ENCODE measurements at regions not wholly inside any gene's neighbourhood (a gene's known extent, or its start where the extent isn't known, plus 50 kb on each side); places are given as distances from the start of the nearest gene placed in this dataset.

DNA sequence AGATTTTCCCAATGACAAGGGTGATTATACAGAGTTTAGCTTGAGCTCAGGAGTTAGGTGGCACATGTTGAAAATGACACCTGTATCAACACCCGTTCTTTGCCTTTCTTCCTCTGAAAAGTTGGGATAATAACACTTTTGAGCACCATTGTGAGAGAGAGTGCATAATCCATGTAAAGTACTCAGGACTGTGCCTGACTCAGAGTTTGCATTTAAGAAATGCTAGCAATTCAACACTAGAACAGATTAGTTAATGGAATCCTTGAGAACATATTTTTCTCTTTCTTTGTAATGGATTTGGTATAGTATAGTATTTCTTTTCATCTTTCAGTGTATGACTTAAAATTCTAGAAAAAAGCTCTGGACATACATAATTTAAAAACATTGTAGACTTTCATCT is 449.2 kb downstream of the GJA1 start:
- intact Hi-C loops (cut with micrococcal nuclease) = no loop called here
- Histone ChIP-seq H3K4me1 (ENCODE audit: control insufficient read depth, insufficient read depth, low read length) (no peaks in the 10 kb centered on the region), H3K36me3 (ENCODE audit: control insufficient read depth, insufficient read depth, low read length) (no peaks in the 10 kb centered on the region), H3K9me3 (ENCODE audit: control insufficient read depth, insufficient read depth, low read length) (no peaks in the 10 kb centered on the region), H3K27ac (ENCODE audit: low read length) (no peak overlapping the region), H3K27me3 (ENCODE audit: control insufficient read depth, insufficient read depth, low read length) (no peaks in the 10 kb centered on the region), H3K4me3 (ENCODE audit: low read length) (no peak overlapping the region)
- ATAC-seq (no peak), DNase-seq (no peak)
- TF ChIP-seq, protein P1, sequence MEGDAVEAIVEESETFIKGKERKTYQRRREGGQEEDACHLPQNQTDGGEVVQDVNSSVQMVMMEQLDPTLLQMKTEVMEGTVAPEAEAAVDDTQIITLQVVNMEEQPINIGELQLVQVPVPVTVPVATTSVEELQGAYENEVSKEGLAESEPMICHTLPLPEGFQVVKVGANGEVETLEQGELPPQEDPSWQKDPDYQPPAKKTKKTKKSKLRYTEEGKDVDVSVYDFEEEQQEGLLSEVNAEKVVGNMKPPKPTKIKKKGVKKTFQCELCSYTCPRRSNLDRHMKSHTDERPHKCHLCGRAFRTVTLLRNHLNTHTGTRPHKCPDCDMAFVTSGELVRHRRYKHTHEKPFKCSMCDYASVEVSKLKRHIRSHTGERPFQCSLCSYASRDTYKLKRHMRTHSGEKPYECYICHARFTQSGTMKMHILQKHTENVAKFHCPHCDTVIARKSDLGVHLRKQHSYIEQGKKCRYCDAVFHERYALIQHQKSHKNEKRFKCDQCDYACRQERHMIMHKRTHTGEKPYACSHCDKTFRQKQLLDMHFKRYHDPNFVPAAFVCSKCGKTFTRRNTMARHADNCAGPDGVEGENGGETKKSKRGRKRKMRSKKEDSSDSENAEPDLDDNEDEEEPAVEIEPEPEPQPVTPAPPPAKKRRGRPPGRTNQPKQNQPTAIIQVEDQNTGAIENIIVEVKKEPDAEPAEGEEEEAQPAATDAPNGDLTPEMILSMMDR (IDR thresholded peaks at IDR 0.05) = no peak
- Mint-ChIP-seq H3K9me3 (peaks cover 6 to 10% of the 10 kb centered on the region in 2 donors), H3K4me3 (no peak overlapping the region), H3K4me1 (no peaks in the 10 kb centered on the region), H3K36me3 (no peaks in the 10 kb centered on the region), H3K27me3 (ENCODE audit: low read depth in 2 of 2) (no peaks in the 10 kb centered on the region), H3K27ac (no peak overlapping the region)
- WGBS (ENCODE audit: insufficient coverage) = 70% methylated on average over 1 of the region's 1 CpG

DNA sequence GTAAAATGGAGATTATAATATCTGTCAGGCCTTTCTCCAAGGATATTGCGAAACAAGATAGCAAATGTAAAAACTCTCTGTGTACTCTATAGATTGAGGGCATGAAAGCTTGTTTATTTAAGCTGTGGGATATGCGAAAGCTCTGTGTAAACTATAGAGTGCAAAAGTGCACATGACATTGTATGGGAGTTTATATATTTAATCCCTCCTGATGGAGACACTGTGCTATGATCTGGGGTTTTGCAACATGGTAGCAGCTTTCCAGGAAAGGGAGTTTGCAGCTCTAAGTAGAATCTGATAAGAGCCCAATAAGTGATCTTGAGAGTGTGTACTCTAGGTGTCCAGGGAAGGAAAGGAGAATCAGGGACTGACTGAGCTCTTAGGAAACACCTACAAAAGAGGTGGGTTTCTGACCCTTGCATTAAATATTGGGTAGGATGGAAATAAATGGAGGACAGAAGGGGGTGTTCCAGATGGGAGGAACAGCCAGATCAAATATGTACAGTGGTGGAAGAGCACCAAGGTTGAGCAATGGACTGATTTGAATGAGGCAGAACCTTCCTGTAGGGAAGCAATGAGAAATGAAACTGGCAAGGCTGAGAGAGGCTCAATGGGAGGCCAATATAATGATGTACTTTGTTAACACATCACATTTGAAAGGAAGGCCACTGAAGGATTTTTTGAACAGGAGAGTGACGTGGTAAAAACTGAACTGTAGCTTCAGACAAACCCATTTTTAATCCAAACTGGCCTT is 450.1 kb downstream of the GJA1 start:
- no peaks in the 10 kb centered on the region for H3K4me1 ChIP-seq (ENCODE audit: control insufficient read depth, insufficient read depth, low read length)
- H3K9me3 ChIP-seq (ENCODE audit: control insufficient read depth, insufficient read depth, low read length) = no peaks in the 10 kb centered on the region
- DNase-seq = no peak
- H3K4me3 Mint-ChIP-seq = no peak overlapping the region
- no peaks in the 10 kb centered on the region for H3K27me3 Mint-ChIP-seq (ENCODE audit: low read depth in 2 of 2)
- no peak overlapping the region for H3K27ac ChIP-seq (ENCODE audit: low read length)
- 88% methylated on average over 3 of the region's 3 CpGs for WGBS (ENCODE audit: insufficient coverage)
- no peaks in the 10 kb centered on the region for H3K4me1 Mint-ChIP-seq
- TF ChIP-seq, protein P1 (IDR thresholded peaks at IDR 0.05) = no peak
- peaks cover 6 to 10% of the 10 kb centered on the region in 2 donors for H3K9me3 Mint-ChIP-seq
- H3K36me3 Mint-ChIP-seq = no peaks in the 10 kb centered on the region
- H3K27me3 ChIP-seq (ENCODE audit: control insufficient read depth, insufficient read depth, low read length) = no peaks in the 10 kb centered on the region
- no peak overlapping the region for H3K4me3 ChIP-seq (ENCODE audit: low read length)
- H3K36me3 ChIP-seq (ENCODE audit: control insufficient read depth, insufficient read depth, low read length) = no peaks in the 10 kb centered on the region
- ATAC-seq = no peak
- intact Hi-C loops (cut with micrococcal nuclease) = no loop called here
- H3K27ac Mint-ChIP-seq = no peak overlapping the region

DNA sequence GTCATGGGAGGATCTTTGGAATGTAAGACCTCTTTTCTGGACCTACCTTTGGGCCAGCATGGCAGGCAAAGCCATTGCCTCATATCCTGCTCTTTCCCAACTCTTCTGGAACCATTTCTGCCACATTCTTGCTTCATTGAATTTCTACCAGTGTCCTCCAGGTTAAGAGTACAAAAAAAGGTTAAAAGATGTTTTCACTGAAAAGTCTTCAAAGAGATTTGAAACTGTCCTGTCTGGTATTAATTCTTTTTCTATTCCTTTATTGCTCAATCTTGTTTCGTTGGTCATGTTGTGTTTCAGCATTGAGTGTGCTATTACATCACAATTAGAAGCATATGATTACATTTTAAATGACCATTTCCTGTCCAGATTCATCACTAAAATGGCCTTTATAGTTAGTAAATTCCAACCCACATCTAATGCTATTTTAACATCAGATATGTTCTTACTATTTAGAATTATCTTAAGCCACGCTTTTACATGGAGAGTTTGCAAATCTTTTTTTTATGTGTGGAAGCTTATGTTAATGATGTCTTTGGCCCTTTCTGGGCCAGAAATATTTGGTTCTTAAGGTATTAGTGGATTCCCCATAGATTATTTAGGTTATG is 450.9 kb downstream of the GJA1 start:
- intact Hi-C loops (cut with micrococcal nuclease) = no loop called here
- H3K9me3 Mint-ChIP-seq = peaks cover 6 to 10% of the 10 kb centered on the region in 2 donors
- Histone ChIP-seq H3K27ac (ENCODE audit: low read length) (no peak overlapping the region), H3K4me1 (ENCODE audit: control insufficient read depth, insufficient read depth, low read length) (no peaks in the 10 kb centered on the region), H3K9me3 (ENCODE audit: control insufficient read depth, insufficient read depth, low read length) (no peaks in the 10 kb centered on the region), H3K27me3 (ENCODE audit: control insufficient read depth, insufficient read depth, low read length) (no peaks in the 10 kb centered on the region), H3K4me3 (ENCODE audit: low read length) (no peak overlapping the region), H3K36me3 (ENCODE audit: control insufficient read depth, insufficient read depth, low read length) (no peaks in the 10 kb centered on the region)
- no peaks in the 10 kb centered on the region for H3K4me1 Mint-ChIP-seq
- no peak for DNase-seq
- no peaks in the 10 kb centered on the region for H3K27me3 Mint-ChIP-seq (ENCODE audit: low read depth in 2 of 2)
- H3K36me3 Mint-ChIP-seq = no peaks in the 10 kb centered on the region
- TF ChIP-seq, protein P1 (IDR thresholded peaks at IDR 0.05) = no peak
- no peak for ATAC-seq
- no peak overlapping the region for H3K4me3 Mint-ChIP-seq
- H3K27ac Mint-ChIP-seq = no peak overlapping the region
- WGBS (ENCODE audit: insufficient coverage) = 60% methylated on average over 1 of the region's 2 CpGs
